Thoracic aorta (tissue), 2 donors: ENCODE measurements at regions not wholly inside any gene's neighbourhood (a gene's known extent, or its start where the extent isn't known, plus 50 kb on each side); places are given as distances from the start of the nearest gene placed in this dataset.
"Not testable (repeated sequence)": the region's sequence is repeated elsewhere in the genome, so short reads cannot be mapped to it uniquely, and the experiment has no call there.

ENCODE experiments used
- ATAC-seq: fragments of 150-250 bp; one replicate; pipeline ENCODE4 v1.8.0; 2017; ENCODE audit warnings: low read depth; ENCODE audit not compliant: insufficient number of reproducible peaks, low FRiP score
- DNase-seq: peaks from one replicate; pipeline ENCODE4 v3.0.0-alpha.2; 2020; ENCODE audit warnings: low spot score
- H3K27ac ChIP-seq, 2 donors: fragments of 200-600 bp; sonication (generic); 1 replicate in 1 of 2; 2 replicates in 1 of 2; pipeline ENCODE4 v1.5.1; 2016; ENCODE audit warnings: mild to moderate bottlenecking in 2 of 2, moderate library complexity in 2 of 2
- H3K27me3 ChIP-seq: fragments of 200-600 bp; sonication (generic); replicated peaks from 2 replicates; pipeline ENCODE4 v1.6.0; 2016; ENCODE audit warnings: mild to moderate bottlenecking; ENCODE audit not compliant: insufficient read depth
- H3K36me3 ChIP-seq: fragments of 200-600 bp; sonication (generic); one replicate; pipeline ENCODE4 v1.5.1; 2016
- H3K4me1 ChIP-seq, 2 donors: fragments of 200-600 bp; sonication (generic); 1 replicate in 1 of 2; 2 replicates in 1 of 2; pipeline versions ENCODE4 v1.5.1 to v1.6.0; 2016; ENCODE audit warnings: low read depth in 2 of 2, mild to moderate bottlenecking in 1 of 2; ENCODE audit not compliant: control insufficient read depth in 1 of 2
- H3K4me3 ChIP-seq: fragments of 200-600 bp; sonication (generic); 2 replicates; pipeline ENCODE4 v1.5.1; 2016; ENCODE audit warnings: mild to moderate bottlenecking
- H3K9me3 ChIP-seq: fragments of 200-600 bp; sonication (generic); 2 replicates; pipeline ENCODE4 v1.5.1; 2016
- TF ChIP-seq, protein P1 (sequence below): fragments of 200-600 bp; sonication (generic); IDR thresholded peaks from one replicate; pipeline ENCODE4 v1.5.1; 2019; ENCODE audit warnings: antibody characterized with exemption

DNA sequence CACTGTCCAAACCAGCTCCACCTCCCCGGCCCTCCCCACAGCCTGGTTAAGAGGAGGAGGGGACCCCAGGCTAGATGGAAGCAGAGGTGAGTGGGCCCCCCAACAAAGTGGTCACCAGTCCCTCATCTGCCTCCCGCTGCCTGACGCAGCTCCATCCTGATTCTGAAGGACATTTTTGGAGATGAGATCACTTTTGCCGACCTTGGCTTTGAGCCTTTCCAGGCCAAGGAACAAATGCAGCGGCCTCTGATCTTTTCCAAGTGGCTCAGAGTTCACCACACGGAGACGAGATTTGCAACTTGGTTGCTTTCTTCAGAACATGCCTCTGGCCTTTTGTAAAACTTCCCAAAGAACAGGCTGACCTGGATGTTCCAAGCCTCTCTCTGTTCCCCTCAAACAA lies 223.1 kb downstream of the NPHP4 start:
- DNase-seq (no peak), ATAC-seq (no peak)
- no peak overlapping the region for H3K4me3 ChIP-seq
- H3K27ac ChIP-seq, result no peak overlapping the region
- no peaks in the 10 kb centered on the region for H3K9me3 ChIP-seq
- H3K4me1 ChIP-seq, result no peaks in the 10 kb centered on the region
- H3K27me3 ChIP-seq, result no peaks in the 10 kb centered on the region
- H3K36me3 ChIP-seq, result no peaks in the 10 kb centered on the region
- TF ChIP-seq, protein P1, sequence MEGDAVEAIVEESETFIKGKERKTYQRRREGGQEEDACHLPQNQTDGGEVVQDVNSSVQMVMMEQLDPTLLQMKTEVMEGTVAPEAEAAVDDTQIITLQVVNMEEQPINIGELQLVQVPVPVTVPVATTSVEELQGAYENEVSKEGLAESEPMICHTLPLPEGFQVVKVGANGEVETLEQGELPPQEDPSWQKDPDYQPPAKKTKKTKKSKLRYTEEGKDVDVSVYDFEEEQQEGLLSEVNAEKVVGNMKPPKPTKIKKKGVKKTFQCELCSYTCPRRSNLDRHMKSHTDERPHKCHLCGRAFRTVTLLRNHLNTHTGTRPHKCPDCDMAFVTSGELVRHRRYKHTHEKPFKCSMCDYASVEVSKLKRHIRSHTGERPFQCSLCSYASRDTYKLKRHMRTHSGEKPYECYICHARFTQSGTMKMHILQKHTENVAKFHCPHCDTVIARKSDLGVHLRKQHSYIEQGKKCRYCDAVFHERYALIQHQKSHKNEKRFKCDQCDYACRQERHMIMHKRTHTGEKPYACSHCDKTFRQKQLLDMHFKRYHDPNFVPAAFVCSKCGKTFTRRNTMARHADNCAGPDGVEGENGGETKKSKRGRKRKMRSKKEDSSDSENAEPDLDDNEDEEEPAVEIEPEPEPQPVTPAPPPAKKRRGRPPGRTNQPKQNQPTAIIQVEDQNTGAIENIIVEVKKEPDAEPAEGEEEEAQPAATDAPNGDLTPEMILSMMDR, result no peak

DNA sequence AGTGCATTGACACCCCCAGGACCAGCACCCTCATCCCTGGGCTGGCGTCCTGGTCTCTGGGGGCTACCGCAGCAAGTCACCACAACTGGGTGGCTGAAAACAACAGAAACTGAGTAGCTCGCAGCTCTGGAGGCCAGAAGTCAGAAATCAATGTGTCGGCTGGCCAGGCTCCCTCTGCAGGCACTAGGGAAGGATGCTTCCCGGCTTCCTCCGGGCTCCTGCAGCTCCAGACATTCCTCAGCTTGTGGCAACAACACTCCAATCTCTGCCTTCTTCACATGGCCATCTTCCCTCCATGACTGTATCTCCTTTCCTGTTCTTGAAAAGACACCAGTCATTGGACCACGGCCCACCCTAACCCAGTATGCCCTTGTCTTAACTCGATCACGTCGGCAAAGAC lies 224.2 kb downstream of the NPHP4 start:
- H3K9me3 ChIP-seq, result no peaks in the 10 kb centered on the region
- no peak overlapping the region for H3K4me3 ChIP-seq
- no peaks in the 10 kb centered on the region for H3K27me3 ChIP-seq
- DNase-seq, result no peak
- H3K36me3 ChIP-seq, result no peaks in the 10 kb centered on the region
- H3K4me1 ChIP-seq, result no peaks in the 10 kb centered on the region
- TF ChIP-seq, protein P1, result no peak
- no peak overlapping the region for H3K27ac ChIP-seq
- ATAC-seq, result no peak

DNA sequence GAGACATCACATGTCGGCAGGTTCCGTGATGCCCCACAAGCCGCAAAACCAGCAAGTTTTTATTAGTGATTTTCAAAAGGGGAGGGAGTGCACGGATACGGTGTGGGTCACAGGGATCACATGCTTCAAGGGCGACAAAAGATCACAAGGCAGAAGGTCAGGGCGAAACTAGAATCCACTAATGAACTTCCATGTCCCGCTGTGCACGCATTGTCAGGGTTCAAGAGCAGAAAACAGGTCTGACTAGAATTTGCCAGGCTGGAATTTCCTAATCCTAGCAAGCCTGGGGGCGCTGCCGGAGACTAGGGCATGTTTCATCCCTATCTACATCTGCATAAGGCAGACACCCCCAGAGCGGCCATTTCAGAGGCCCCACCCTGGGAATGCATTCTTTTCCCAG lies 225.2 kb downstream of the NPHP4 start:
- not testable (repeated sequence) for DNase-seq

DNA sequence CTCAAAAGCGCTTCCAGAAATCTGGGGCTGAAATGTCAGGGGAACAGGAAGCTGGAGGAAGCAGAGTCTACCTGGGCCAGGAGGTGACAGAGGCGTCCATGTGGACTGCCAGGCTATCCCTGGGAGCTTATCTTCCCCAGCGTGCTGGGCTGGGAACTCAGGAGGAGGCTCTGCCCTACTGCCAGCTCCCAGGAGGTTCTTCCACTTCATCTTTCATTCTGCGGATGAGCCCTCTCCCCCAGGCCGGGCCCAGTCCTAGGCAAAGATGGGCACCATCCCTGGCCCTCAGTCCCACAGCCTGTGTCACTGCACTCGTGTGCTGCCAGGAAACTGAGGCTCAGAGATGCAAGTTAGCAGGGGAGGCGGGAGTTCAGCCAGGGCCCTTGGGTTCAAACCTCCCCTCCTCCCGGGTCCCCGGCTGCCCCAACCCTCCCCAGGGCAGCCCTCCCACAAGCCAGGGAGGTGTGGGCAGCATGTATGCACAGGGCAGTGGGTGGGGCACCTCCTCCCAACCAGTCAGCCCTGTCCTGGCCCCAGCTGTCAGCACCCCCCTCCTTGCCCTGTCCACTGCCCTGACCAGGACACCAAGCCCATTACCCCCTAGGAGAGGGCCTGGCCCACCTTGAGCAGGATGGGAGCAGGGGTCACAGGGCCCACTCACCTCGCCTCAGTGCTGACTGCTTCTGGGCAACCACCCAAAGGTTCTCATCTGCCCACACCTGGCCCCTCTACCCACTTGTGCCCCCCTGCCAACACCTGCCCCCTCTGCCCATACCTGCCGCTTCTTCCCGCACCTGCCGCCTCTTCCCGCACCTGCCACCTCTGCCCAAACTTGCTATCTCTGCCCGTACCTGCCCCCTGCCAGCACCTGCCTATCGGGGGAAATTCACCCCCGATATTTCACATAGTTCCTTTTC lies 226.0 kb downstream of the NPHP4 start:
- TF ChIP-seq, protein P1, result no peak
- no peak for ATAC-seq
- Histone ChIP-seq H3K27ac (no peak overlapping the region), H3K4me3 (no peak overlapping the region), H3K9me3 (no peaks in the 10 kb centered on the region), H3K4me1 (no peaks in the 10 kb centered on the region), H3K36me3 (no peaks in the 10 kb centered on the region), H3K27me3 (no peaks in the 10 kb centered on the region)
- no peak for DNase-seq

More for the DNA sequence above, 225.2 kb downstream of the NPHP4 start:
- not testable (repeated sequence) for H3K4me3 ChIP-seq, H3K4me1 ChIP-seq, H3K36me3 ChIP-seq, H3K27me3 ChIP-seq, H3K27ac ChIP-seq, H3K9me3 ChIP-seq, ATAC-seq

DNA sequence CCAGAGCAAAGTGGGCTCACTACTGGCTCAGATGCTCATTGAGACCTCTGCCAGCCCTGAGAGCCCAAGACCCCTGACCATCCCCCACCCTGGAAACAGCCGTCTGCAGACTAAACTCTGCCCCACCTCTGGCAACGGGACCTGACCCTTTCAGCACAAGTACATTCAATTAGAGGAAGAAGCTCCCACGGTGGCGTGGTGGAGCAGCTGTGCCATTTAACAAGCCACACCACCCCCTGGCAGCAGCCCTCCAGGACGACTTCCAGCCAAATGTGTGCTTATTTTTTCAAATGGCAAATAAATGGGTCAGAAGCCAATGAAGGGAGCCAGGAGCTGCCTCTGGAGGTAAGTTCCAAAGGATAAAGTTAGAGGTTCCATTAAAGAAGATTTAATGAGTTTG lies 226.7 kb downstream of the NPHP4 start:
- H3K27ac ChIP-seq, result no peak overlapping the region
- no peaks in the 10 kb centered on the region for H3K36me3 ChIP-seq
- H3K4me1 ChIP-seq, result no peaks in the 10 kb centered on the region
- DNase-seq, result no peak
- H3K27me3 ChIP-seq, result no peaks in the 10 kb centered on the region
- no peak overlapping the region for H3K4me3 ChIP-seq
- H3K9me3 ChIP-seq, result no peaks in the 10 kb centered on the region
- ATAC-seq, result no peak
- TF ChIP-seq, protein P1, result no peak
